Spinal cord (tissue), 9 donors: ENCODE measurements at regions not wholly inside any gene's neighbourhood (a gene's known extent, or its start where the extent isn't known, plus 50 kb on each side); places are given as distances from the start of the nearest gene placed in this dataset.
A peak's percentile ranks its signal among the peaks of the same experiment; 100 is the strongest.
"Not testable (repeated sequence)": the region's sequence is repeated elsewhere in the genome, so short reads cannot be mapped to it uniquely, and the experiment has no call there.

Source experiments
- DNase-seq, 6 donors: peaks; one replicate each; pipeline versions ENCODE4 v3.0.0 to v3.0.0-alpha.2; 2013 to 2015; ENCODE audit warnings: low spot score in 6 of 6, low read depth in 4 of 6
- H3K27ac ChIP-seq: one replicate; pipeline ENCODE4 v1.5.1; 2013; ENCODE audit warnings: low read depth, low read length, control low read depth
- H3K27me3 ChIP-seq: one replicate; pipeline ENCODE4 v1.6.1; 2013; ENCODE audit warnings: low read length; ENCODE audit not compliant: control insufficient read depth, insufficient read depth
- H3K36me3 ChIP-seq: one replicate; pipeline ENCODE4 v1.6.1; 2013; ENCODE audit warnings: low read length; ENCODE audit not compliant: control insufficient read depth, insufficient read depth
- H3K4me1 ChIP-seq: one replicate; pipeline ENCODE4 v1.6.1; 2013; ENCODE audit warnings: low read length; ENCODE audit not compliant: control insufficient read depth, insufficient read depth
- H3K4me3 ChIP-seq: one replicate; pipeline ENCODE4 v1.5.1; 2013; ENCODE audit warnings: low read depth, low read length, control low read depth
- H3K9me3 ChIP-seq: one replicate; pipeline ENCODE4 v1.6.1; 2013; ENCODE audit warnings: low read length; ENCODE audit not compliant: control insufficient read depth, insufficient read depth
- WGBS: methylation state at CpG from one replicate; pipeline ENCODE4 v1.1.5; 2013; ENCODE audit warnings: missing lambda C conversion rate; ENCODE audit not compliant: insufficient coverage; 5-methylcytosine and 5-hydroxymethylcytosine counted together
- donor health status: healthy.

DNA sequence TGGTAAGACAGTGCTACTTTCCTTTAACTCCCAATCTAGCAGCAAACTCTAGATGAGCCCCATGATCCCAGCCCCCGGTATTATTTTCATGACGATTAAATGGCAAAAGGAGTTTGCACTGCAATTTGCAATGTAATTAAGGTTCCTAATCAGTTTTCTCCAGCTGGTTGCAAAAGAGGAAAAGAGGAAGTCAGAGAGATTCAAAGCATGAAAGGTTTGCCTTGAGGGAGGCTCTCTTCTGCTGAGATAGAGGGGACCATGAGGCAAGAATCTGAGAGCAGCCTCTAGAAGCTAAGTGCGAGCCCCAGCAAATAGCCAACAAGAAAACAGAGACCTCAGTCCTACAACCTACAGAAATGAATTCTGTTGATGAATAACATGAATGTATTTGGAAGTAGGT is 527.1 kb downstream of the UQCRFS1 start:
- WGBS: no CpG with 5 or more reads among the region's 3 CpGs
- no peaks in the 10 kb centered on the region for H3K27me3 ChIP-seq
- no peaks in the 10 kb centered on the region for H3K9me3 ChIP-seq
- no peak overlapping the region for H3K27ac ChIP-seq
- H3K36me3 ChIP-seq: no peaks in the 10 kb centered on the region
- no peak overlapping the region for H3K4me3 ChIP-seq
- no peaks in the 10 kb centered on the region for H3K4me1 ChIP-seq
- DNase-seq: no peak

DNA sequence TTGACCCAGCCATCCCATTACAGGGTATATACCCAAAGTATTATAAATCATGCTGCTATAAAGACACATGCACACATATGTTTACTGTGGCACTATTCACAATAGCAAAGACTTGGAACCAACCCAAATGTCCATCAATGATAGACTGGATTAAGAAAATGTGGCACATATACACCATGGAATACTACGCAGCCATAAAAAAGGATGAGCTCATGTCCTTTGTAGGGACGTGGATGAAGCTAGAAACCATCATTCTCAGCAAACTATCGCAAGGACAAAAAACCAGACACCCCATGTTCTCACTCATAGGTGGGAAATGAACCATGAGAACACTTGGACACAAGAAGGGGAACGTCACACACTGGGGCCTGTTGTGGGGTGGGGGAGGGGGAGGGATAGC is 527.9 kb downstream of the UQCRFS1 start:
- H3K9me3 ChIP-seq: not testable (repeated sequence)
- no CpG with 5 or more reads among the region's 4 CpGs for WGBS

DNA sequence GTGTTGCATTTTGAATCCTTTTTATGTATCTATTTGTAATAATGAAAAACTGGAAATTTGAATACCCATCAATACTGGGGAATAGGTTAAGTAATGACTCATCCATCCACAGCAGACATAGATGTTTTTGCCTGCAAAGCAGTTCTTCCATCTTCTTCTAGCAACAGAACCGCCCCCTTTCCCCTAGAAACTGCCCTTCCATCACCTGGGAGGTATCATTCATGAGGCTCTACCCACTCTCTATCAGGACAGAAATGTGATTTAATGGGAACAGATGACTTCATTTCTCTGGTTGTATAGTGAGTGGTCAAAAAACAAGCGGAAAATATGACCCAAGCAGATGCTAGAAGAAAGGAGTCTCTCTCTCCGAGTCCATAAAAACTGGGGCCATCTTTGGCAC is 532.8 kb downstream of the UQCRFS1 start:
- H3K27me3 ChIP-seq: no peaks in the 10 kb centered on the region
- no peak overlapping the region for H3K27ac ChIP-seq
- no peaks in the 10 kb centered on the region for H3K4me1 ChIP-seq
- no peaks in the 10 kb centered on the region for H3K9me3 ChIP-seq
- no peak for DNase-seq
- H3K4me3 ChIP-seq: no peak overlapping the region
- no peaks in the 10 kb centered on the region for H3K36me3 ChIP-seq
- 93% methylated on average over 2 of the region's 3 CpGs for WGBS

More for the DNA sequence above, 527.9 kb downstream of the UQCRFS1 start:
- not testable (repeated sequence) for H3K27ac ChIP-seq, H3K27me3 ChIP-seq, H3K36me3 ChIP-seq, H3K4me3 ChIP-seq, H3K4me1 ChIP-seq, DNase-seq

DNA sequence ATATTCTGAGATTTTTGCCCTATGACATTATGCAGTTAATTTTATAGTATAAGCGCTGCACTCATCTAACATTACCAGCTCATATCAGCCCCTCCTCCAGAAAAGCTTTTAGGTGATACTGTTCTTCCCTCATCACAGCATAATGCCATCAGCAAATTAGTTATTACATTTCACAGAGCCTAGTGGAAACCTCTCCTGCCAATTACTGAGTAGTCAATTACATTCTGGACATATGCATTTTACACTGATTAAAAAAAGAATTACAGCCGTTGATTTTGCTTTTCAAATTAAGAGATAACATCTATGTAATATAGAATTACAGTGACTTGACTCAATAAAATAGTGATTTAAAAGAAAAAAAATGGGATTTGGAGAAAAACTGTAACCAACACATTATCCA is 542.1 kb downstream of the UQCRFS1 start:
- H3K27me3 ChIP-seq: no peaks in the 10 kb centered on the region
- H3K27ac ChIP-seq: no peak overlapping the region
- WGBS: no CpG with 5 or more reads among the region's 2 CpGs
- no peaks in the 10 kb centered on the region for H3K4me1 ChIP-seq
- peak in 1 of 6 donors; percentile 56 for DNase-seq
- no peaks in the 10 kb centered on the region for H3K9me3 ChIP-seq
- H3K4me3 ChIP-seq: no peak overlapping the region
- H3K36me3 ChIP-seq: no peaks in the 10 kb centered on the region

DNA sequence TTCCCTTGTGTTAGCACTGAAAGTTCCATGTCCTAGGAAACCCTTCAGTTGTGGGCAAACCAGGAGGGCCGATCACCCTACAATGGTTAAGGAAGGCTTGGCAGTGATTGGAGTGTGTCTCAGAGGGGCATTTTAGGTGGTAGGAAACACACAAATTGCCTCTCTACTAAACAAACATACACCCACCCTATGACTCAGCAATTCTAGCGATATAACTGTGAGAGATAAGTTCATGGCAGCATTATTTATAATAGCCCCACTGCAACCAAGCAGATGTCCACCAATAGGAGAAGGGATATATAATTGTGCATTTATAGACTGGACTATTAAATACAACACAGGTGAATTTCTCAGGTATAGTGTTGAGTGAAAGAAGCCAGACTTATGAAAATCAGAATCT is 543.1 kb downstream of the UQCRFS1 start:
- no peak for DNase-seq
- Histone ChIP-seq H3K27me3 (no peaks in the 10 kb centered on the region), H3K36me3 (no peaks in the 10 kb centered on the region), H3K27ac (no peak overlapping the region), H3K9me3 (no peaks in the 10 kb centered on the region), H3K4me1 (no peaks in the 10 kb centered on the region), H3K4me3 (no peak overlapping the region)
- no CpG with 5 or more reads among the region's 2 CpGs for WGBS

DNA sequence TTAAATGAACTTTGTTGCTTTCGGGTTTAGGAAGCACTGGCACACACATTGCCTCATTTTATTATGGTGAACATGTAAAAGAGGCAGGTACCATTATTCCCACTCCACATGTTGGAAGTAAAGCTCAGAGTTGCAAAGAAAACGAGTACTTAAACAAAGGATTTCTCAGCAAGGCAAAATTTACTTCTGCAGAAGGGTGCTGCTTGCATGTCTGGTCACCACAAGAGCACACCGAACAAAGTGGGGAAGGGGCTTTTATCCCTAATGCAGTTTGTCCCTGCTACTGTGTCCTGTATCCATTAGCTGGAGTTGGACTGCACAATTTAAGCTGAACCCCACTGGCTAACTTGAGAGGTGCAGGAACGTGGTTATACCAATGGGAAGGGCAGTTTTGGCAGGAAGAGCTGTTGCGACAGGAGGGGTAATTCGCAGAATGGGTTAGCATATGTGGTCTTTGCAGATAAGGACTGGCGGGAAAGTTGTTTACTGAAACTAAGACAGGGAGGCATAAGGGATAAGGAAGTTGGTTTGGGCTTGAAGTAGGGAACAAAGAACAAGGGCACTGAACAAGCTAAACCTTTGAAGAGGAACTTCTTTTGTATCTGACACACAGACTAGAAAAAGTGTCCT is 545.5 kb downstream of the UQCRFS1 start:
- no peaks in the 10 kb centered on the region for H3K36me3 ChIP-seq
- DNase-seq: no peak
- no peaks in the 10 kb centered on the region for H3K4me1 ChIP-seq
- H3K4me3 ChIP-seq: no peak overlapping the region
- no peak overlapping the region for H3K27ac ChIP-seq
- no peaks in the 10 kb centered on the region for H3K27me3 ChIP-seq
- no peaks in the 10 kb centered on the region for H3K9me3 ChIP-seq
- WGBS: 91% methylated on average over 6 of the region's 7 CpGs

DNA sequence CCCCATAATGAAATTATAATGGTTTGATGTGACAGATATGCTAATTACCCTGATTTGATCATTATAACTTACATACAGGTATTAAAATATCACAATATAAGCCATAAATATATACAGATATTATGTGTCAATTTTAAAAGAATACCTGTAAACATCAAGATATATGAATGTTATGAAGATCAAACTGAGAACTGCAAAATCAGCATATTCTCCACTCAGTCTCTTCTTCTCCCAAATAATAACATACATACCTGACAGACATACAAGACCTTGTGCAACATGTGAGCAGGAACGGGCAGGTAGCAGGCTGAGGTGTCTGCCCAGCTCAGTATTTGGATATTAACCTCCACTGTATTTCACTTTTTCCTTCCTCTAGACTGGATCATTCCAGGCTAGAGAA is 547.2 kb downstream of the UQCRFS1 start:
- no peak overlapping the region for H3K4me3 ChIP-seq
- no peaks in the 10 kb centered on the region for H3K27me3 ChIP-seq
- H3K36me3 ChIP-seq: no peaks in the 10 kb centered on the region
- H3K27ac ChIP-seq: no peak overlapping the region
- no peak for DNase-seq
- H3K4me1 ChIP-seq: no peaks in the 10 kb centered on the region
- no CpG with 5 or more reads among the region's 1 CpG for WGBS
- H3K9me3 ChIP-seq: no peaks in the 10 kb centered on the region

DNA sequence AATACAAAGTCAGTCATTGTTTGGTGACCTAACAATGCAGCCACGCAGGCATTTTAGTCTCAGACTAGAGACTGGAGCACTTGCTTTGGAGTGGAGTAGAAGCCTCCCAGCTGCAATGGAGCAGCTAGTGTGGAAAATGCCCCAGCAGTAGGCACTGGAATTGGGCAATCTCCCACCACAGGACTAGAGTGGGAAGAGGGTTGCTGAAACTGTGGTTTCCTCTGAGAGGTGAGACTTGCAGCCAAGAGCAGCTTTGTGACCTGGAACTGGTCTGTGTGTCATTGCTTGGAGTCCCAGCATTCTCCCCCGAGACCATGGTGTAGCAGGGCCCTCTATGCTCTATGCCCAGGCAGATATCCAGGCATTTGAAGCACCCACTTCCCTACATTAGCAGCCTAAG is 556.3 kb downstream of the UQCRFS1 start:
- no peak for DNase-seq

DNA sequence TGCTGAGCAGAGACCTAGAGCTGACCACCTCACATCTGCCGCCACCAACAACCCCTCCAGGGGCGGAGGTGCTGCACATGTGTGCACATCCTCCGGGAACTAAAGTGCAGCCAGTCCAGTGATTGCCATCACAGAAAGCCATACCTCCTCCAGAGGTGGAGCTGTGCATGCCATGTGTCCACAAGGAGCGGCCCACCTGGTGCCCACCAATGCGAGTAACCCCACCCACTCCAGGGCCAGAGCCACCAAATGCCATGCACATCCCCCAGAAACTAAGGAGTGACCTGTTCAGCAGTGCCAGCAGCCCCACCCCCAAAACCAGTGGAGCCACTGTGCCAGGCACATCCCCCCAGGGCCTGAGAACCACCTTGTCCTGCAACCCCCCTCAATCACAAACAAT is 557.9 kb downstream of the UQCRFS1 start:
- no peak overlapping the region for H3K27ac ChIP-seq
- H3K9me3 ChIP-seq: peaks cover 4% of the 10 kb centered on the region
- no peaks in the 10 kb centered on the region for H3K27me3 ChIP-seq
- 91% methylated on average over 5 of the region's 5 CpGs for WGBS
- DNase-seq: no peak
- no peaks in the 10 kb centered on the region for H3K4me1 ChIP-seq
- H3K36me3 ChIP-seq: no peaks in the 10 kb centered on the region
- no peak overlapping the region for H3K4me3 ChIP-seq

More for the DNA sequence above, 556.3 kb downstream of the UQCRFS1 start:
- H3K9me3 ChIP-seq: peaks cover 4% of the 10 kb centered on the region
- no peaks in the 10 kb centered on the region for H3K4me1 ChIP-seq
- no peak overlapping the region for H3K4me3 ChIP-seq
- WGBS: 36% methylated on average over 1 of the region's 2 CpGs
- H3K27ac ChIP-seq: no peak overlapping the region
- no peaks in the 10 kb centered on the region for H3K36me3 ChIP-seq
- H3K27me3 ChIP-seq: no peaks in the 10 kb centered on the region

DNA sequence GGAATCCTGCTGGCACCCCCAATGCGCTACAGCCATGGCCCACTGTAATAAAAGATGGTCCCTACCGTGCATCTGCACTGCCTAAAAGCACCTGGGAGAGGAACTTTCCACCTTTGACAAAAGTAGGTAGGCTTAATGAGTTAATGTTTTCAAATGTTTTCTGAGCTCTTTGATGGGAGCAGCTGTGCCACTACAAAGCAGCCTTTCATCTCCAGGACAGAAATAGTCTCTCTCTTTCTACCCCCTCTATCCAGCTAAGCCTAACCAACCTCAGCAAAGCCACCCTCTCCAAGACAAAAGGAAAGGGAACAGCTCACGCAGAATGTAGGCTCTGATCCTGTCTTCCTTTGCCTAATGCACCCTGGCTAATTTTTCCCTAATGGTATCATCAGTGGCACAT is 560.2 kb downstream of the UQCRFS1 start:
- Histone ChIP-seq H3K4me1 (no peaks in the 10 kb centered on the region), H3K4me3 (no peak overlapping the region), H3K9me3 (peaks cover 4% of the 10 kb centered on the region), H3K36me3 (no peaks in the 10 kb centered on the region), H3K27me3 (no peaks in the 10 kb centered on the region), H3K27ac (no peak overlapping the region)
- peak in 1 of 6 donors; percentile 26 for DNase-seq
- WGBS: 75% methylated on average over 2 of the region's 3 CpGs
